ENCODE measurements at regions not wholly inside any gene's neighbourhood (a gene's known extent, or its start where the extent isn't known, plus 50 kb on each side); places are given as distances from the start of the nearest gene placed in this dataset.
"Not testable (repeated sequence)": the region's sequence is repeated elsewhere in the genome, so short reads cannot be mapped to it uniquely, and the experiment has no call there.

- no peak for DNase-seq (ENCODE audit: low spot score)
These were observed 104.3 kb upstream of the MRPS22 start for GRCh38 chr3:139239550-139239949.

- DNase-seq (ENCODE audit: low spot score), result no peak
These were observed 102.0 kb upstream of the MRPS22 start for GRCh38 chr3:139241783-139242182.

GRCh38 chr3:139243710-139244109 is 100.1 kb upstream of the MRPS22 start:
- DNase-seq (ENCODE audit: low spot score), result no peak

GRCh38 chr3:139248593-139249255 is 95.1 kb upstream of the MRPS22 start:
- DNase-seq (ENCODE audit: low spot score), result no peak

- no peak for DNase-seq (ENCODE audit: low spot score)
These were observed 92.3 kb upstream of the MRPS22 start for GRCh38 chr3:139251529-139251928.

GRCh38 chr3:139252719-139253118 is 91.1 kb upstream of the MRPS22 start:
- no peak for DNase-seq (ENCODE audit: low spot score)

- DNase-seq (ENCODE audit: low spot score), result no peak
These were observed 85.5 kb upstream of the MRPS22 start for GRCh38 chr3:139258276-139258675.

- DNase-seq (ENCODE audit: low spot score), result no peak
These were observed 84.4 kb upstream of the MRPS22 start for GRCh38 chr3:139259398-139259797.

- no peak for DNase-seq (ENCODE audit: low spot score)
These were observed 83.8 kb upstream of the MRPS22 start for GRCh38 chr3:139260041-139260486.

- no peak for DNase-seq (ENCODE audit: low spot score)
These were observed 82.8 kb upstream of the MRPS22 start for GRCh38 chr3:139260793-139261736.

GRCh38 chr3:139261754-139262586 is 81.8 kb upstream of the MRPS22 start:
- DNase-seq (ENCODE audit: low spot score), result no peak

GRCh38 chr3:139263798-139264197 is 80.0 kb upstream of the MRPS22 start:
- DNase-seq (ENCODE audit: low spot score), result no peak

GRCh38 chr3:139264375-139264774 is 79.4 kb upstream of the MRPS22 start:
- no peak for DNase-seq (ENCODE audit: low spot score)

- no peak for DNase-seq (ENCODE audit: low spot score)
These were observed 78.4 kb upstream of the MRPS22 start for GRCh38 chr3:139265131-139266016.

- no peak for DNase-seq (ENCODE audit: low spot score)
These were observed 76.2 kb upstream of the MRPS22 start for GRCh38 chr3:139267300-139268246.

GRCh38 chr3:139269984-139270383 is 73.8 kb upstream of the MRPS22 start:
- DNase-seq (ENCODE audit: low spot score), result no peak

- not testable (repeated sequence) for DNase-seq (ENCODE audit: low spot score)
These were observed 73.2 kb upstream of the MRPS22 start for GRCh38 chr3:139270652-139271051.

- DNase-seq (ENCODE audit: low spot score), result no peak
These were observed 63.7 kb upstream of the MRPS22 start for GRCh38 chr3:139280027-139280671.

GRCh38 chr3:139281096-139281495 is 62.7 kb upstream of the MRPS22 start:
- no peak for DNase-seq (ENCODE audit: low spot score)
